Vagina (tissue), 2 donors: ENCODE measurements at regions not wholly inside any gene's neighbourhood (a gene's known extent, or its start where the extent isn't known, plus 50 kb on each side); places are given as distances from the start of the nearest gene placed in this dataset.

Experiments used
- POLR2A ChIP-seq, 2 donors: fragments of 450-650 bp; IDR thresholded peaks; one replicate each; pipeline ENCODE4 v1.6.1; 2017; ENCODE audit warnings: antibody characterized with exemption in 2 of 2, mild to moderate bottlenecking in 2 of 2, moderate library complexity in 2 of 2
- POLR2AphosphoS5 ChIP-seq, 2 donors: sonication (generic); formaldehyde crosslinking; IDR thresholded peaks; one replicate each; pipeline ENCODE4 v1.9.0; 2017; ENCODE audit warnings: antibody characterized with exemption in 2 of 2, mild to moderate bottlenecking in 2 of 2, low read depth in 1 of 2; ENCODE audit not compliant: insufficient read depth in 1 of 2
- TF ChIP-seq, protein P1 (sequence below), 3 experiments: fragments of 450-650 bp in 2 of 3; fragments of 200-600 bp in 1 of 3; sonication (generic) in 1 of 3; IDR thresholded peaks; one replicate each; pipeline ENCODE4 v1.5.1; 2017 to 2019; ENCODE audit warnings: antibody characterized with exemption in 3 of 3, mild to moderate bottlenecking in 2 of 3, moderate library complexity in 2 of 3

DNA sequence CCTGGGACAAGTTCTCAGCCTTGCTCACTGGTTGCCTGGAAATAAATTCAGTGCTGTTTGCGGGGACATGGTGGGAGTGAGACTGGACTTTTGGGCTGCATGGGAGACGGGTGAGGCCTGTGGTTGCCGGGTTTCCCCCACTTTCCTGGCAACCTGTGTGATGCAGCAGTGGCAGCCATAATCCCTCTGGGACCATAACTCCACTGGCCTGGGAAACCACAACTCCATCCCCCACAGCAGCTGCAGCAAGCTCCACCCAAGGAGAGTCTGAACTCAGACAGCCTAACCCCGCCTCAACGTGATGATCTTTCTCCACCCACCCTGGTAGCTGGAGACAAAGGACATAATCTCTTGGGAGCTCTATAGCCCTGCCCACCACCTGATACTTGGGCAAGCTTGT is 349.9 kb downstream of the PIK3R1 start:
- TF ChIP-seq POLR2A (IDR thresholded peaks at IDR 0.05): no peak
- TF ChIP-seq, protein P1, sequence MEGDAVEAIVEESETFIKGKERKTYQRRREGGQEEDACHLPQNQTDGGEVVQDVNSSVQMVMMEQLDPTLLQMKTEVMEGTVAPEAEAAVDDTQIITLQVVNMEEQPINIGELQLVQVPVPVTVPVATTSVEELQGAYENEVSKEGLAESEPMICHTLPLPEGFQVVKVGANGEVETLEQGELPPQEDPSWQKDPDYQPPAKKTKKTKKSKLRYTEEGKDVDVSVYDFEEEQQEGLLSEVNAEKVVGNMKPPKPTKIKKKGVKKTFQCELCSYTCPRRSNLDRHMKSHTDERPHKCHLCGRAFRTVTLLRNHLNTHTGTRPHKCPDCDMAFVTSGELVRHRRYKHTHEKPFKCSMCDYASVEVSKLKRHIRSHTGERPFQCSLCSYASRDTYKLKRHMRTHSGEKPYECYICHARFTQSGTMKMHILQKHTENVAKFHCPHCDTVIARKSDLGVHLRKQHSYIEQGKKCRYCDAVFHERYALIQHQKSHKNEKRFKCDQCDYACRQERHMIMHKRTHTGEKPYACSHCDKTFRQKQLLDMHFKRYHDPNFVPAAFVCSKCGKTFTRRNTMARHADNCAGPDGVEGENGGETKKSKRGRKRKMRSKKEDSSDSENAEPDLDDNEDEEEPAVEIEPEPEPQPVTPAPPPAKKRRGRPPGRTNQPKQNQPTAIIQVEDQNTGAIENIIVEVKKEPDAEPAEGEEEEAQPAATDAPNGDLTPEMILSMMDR (IDR thresholded peaks at IDR 0.05): no peak
- TF ChIP-seq POLR2AphosphoS5 (IDR thresholded peaks at IDR 0.05; ENCODE audit: insufficient read depth in 1 of 2, low read depth in 1 of 2): no peak
